Endothelial cell of umbilical vein (primary cell): ENCODE measurements at regions not wholly inside any gene's neighbourhood (a gene's known extent, or its start where the extent isn't known, plus 50 kb on each side); places are given as distances from the start of the nearest gene placed in this dataset.

Experiments used
- EZH2 ChIP-seq: IDR thresholded peaks from 2 replicates; pipeline ENCODE4 v1.6.1; 2012; ENCODE audit warnings: borderline replicate concordance, low read depth, mild to moderate bottlenecking, moderate library complexity, low read length, inconsistent platforms; ENCODE audit not compliant: severe bottlenecking
- POLR2A ChIP-seq: IDR thresholded peaks from 2 replicates; pipeline ENCODE4 v1.6.1; 2012; ENCODE audit warnings: low read depth, mild to moderate bottlenecking, control low read depth, low read length
- TF ChIP-seq, protein P1 (sequence below): IDR thresholded peaks from 2 replicates; pipeline ENCODE4 v1.6.1; 2011; ENCODE audit not compliant: insufficient read depth, insufficient read length
- TF ChIP-seq, protein P2 (sequence below), 2 donors: IDR thresholded peaks; 1 replicate in 1 of 2; 2 replicates in 1 of 2; pipeline ENCODE4 v1.5.1; 2011; ENCODE audit warnings: low read length in 2 of 2, mild to moderate bottlenecking in 2 of 2, moderate library complexity in 2 of 2, control low read depth in 1 of 2, inconsistent platforms in 1 of 2, low read depth in 1 of 2; ENCODE audit not compliant: insufficient read depth in 1 of 2; ENCODE audit errors: extremely low read depth in 1 of 2

DNA sequence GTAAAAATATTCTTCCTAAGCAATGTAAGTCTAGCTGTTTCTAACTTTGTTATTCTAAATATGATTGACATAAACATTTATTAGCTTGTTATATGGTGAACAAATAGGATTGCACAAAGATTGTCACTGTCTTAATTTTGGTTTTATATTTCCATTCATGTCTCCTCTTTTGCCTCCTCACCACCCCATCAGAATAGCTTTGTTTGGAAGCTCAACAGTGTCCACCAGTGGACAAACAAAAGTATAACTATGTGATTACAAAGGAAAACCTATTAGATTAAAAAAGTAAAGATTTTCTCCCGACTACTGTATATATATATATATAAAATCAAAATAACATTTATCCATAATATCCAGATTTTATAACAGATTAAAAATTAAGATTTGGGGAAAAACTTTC is 468.2 kb downstream of the ZIC3 start:
- TF ChIP-seq, protein P1, sequence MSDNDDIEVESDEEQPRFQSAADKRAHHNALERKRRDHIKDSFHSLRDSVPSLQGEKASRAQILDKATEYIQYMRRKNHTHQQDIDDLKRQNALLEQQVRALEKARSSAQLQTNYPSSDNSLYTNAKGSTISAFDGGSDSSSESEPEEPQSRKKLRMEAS, result no peak
- TF ChIP-seq EZH2 (no peak), POLR2A (no peak)
- TF ChIP-seq, protein P2, sequence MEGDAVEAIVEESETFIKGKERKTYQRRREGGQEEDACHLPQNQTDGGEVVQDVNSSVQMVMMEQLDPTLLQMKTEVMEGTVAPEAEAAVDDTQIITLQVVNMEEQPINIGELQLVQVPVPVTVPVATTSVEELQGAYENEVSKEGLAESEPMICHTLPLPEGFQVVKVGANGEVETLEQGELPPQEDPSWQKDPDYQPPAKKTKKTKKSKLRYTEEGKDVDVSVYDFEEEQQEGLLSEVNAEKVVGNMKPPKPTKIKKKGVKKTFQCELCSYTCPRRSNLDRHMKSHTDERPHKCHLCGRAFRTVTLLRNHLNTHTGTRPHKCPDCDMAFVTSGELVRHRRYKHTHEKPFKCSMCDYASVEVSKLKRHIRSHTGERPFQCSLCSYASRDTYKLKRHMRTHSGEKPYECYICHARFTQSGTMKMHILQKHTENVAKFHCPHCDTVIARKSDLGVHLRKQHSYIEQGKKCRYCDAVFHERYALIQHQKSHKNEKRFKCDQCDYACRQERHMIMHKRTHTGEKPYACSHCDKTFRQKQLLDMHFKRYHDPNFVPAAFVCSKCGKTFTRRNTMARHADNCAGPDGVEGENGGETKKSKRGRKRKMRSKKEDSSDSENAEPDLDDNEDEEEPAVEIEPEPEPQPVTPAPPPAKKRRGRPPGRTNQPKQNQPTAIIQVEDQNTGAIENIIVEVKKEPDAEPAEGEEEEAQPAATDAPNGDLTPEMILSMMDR (IDR thresholded peaks at IDR 0.05; ENCODE audit: extremely low read depth in 1 of 2, insufficient read depth in 1 of 2, low read depth in 1 of 2, low read length in 2 of 2), result no peak
